ENCODE measurements at regions not wholly inside any gene's neighbourhood (a gene's known extent, or its start where the extent isn't known, plus 50 kb on each side); places are given as distances from the start of the nearest gene placed in this dataset.
"Not testable (repeated sequence)": the region's sequence is repeated elsewhere in the genome, so short reads cannot be mapped to it uniquely, and the experiment has no call there.

DNA sequence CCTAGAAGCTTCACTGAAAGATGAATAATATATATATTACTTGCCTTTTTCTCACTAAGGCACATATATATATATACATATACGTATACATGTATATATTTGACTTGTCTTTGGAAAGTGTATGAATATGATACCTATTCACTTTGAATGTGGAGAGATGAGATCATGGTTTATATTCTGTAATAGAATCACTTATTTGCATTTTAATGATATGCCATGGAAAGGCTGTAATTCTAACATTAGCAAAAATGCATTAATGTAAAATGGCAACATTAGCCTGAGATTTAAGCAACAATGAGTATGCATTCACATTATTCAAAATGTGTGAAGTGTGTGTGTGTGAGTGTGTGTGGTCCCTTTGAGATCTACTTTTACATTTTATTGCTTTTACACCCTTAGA is 54.5 kb upstream of the PRKD1 start:
- no peak for DNase-seq
- no peak for TF ChIP-seq POLR2A (IDR thresholded peaks at IDR 0.05; ENCODE audit: low read length)
- no peak for TF ChIP-seq GATA1 (IDR thresholded peaks at IDR 0.05; ENCODE audit: low read depth, low read length)

DNA sequence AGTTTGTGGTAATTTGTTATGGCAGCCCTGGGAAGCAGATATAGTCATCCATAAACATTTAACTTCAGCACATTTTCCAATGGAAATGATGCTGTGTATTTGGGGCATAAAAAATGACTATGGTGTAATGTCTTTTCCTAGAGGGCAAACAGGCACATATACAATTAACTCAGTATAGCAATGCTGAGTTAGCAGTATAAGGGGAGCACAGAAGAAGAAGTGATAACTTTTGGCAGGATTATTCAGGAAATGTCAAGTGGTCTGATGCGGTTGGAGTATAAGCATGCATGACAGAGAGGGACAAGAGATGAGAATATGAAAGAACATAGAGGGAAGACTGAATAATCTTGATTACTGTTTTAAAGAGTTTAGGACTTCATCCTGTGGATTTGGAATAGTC is 55.3 kb upstream of the PRKD1 start:
- DNase-seq = no peak
- TF ChIP-seq GATA1 (IDR thresholded peaks at IDR 0.05; ENCODE audit: low read depth, low read length) (no peak), POLR2A (IDR thresholded peaks at IDR 0.05; ENCODE audit: low read length) (no peak)

DNA sequence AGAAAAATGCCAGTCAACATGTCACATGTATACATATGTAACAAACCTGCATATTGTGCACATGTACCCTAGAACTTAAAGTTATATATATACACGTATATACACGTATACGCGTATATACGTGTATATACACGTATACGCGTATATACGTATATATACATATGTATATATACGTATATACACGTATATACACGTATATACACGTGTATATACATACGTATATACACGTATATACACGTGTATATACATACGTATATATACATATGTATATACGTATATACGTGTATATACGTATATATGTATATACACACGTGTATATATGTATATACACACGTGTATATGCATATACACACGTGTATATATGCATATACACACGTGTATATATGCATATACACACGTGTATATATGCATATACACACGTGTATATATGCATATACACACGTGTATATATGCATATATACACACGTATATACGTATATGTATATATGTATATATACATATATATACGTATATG is 62.8 kb upstream of the PRKD1 start:
- DNase-seq = not testable (repeated sequence)

- no peak for DNase-seq
- no peak for TF ChIP-seq POLR2A (IDR thresholded peaks at IDR 0.05; ENCODE audit: low read length)
- TF ChIP-seq GATA1 (IDR thresholded peaks at IDR 0.05; ENCODE audit: low read depth, low read length) = no peak
These were observed 63.3 kb upstream of the PRKD1 start for GRCh38 chr14:29990993-29991392.

- TF ChIP-seq POLR2A (IDR thresholded peaks at IDR 0.05; ENCODE audit: low read length) (no peak), GATA1 (IDR thresholded peaks at IDR 0.05; ENCODE audit: low read depth, low read length) (no peak)
- no peak for DNase-seq
These were observed 65.5 kb upstream of the PRKD1 start for GRCh38 chr14:29993143-29993542.

DNA sequence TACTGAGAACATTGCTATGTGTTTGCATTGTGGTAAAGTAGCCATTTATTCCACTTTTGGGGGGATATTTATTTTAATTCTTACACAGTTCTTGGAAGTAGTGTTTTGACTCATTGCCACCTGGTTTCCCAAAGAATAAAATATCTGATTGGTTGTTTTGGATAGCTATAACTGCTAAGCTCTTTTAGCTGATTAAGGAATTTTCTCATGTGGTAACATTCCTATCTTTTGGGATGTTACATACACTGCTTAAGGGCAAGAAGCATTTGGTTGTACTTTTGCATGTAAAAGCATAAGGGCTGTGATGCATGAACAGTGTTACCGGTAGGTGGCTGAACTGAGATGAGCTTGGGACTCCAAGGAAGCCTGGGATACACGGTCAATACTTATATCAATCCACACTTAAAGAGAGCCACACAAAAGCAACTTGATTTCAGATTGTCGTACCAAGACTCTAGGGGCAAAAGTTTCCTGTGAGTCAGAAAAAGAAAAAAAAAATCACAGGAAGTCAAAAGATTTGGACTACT is 71.4 kb upstream of the PRKD1 start:
- DNase-seq = no peak

GRCh38 chr14:30002859-30003258 is 75.2 kb upstream of the PRKD1 start:
- no peak for TF ChIP-seq GATA1 (IDR thresholded peaks at IDR 0.05; ENCODE audit: low read depth, low read length)
- TF ChIP-seq POLR2A (IDR thresholded peaks at IDR 0.05; ENCODE audit: low read length) = no peak
- no peak for DNase-seq

More for the DNA sequence above, 71.4 kb upstream of the PRKD1 start:
- TF ChIP-seq POLR2A (IDR thresholded peaks at IDR 0.05; ENCODE audit: low read length) (no peak), GATA1 (IDR thresholded peaks at IDR 0.05; ENCODE audit: low read depth, low read length) (no peak)

- DNase-seq = peak; percentile 1 to 5
- no peak for TF ChIP-seq GATA1 (IDR thresholded peaks at IDR 0.05; ENCODE audit: low read depth, low read length)
- TF ChIP-seq POLR2A (IDR thresholded peaks at IDR 0.05; ENCODE audit: low read length) = no peak
These were observed 77.6 kb upstream of the PRKD1 start for GRCh38 chr14:30005114-30005808.

GRCh38 chr14:30006695-30007094 is 79.0 kb upstream of the PRKD1 start:
- DNase-seq = no peak
- TF ChIP-seq GATA1 (IDR thresholded peaks at IDR 0.05; ENCODE audit: low read depth, low read length) = no peak
- TF ChIP-seq POLR2A (IDR thresholded peaks at IDR 0.05; ENCODE audit: low read length) = no peak

DNA sequence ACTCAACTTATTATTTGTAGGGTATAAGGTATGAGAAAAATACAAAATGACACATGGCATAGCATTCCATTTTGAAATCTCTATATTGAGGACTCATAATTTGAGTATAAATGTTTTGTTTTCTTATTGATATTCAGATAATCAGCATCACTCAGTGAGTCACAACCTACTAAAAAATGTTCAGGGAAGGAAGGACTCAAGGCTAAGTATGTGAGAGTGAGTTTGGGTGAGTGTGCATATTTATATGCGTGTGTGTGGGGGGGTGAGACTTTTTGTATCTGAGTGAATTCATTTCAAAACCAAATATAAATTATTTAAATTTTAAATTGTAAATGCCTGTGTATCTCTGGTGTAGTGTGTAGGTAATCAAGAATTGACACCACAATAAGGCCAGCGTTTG is 87.8 kb upstream of the PRKD1 start:
- TF ChIP-seq POLR2A (IDR thresholded peaks at IDR 0.05; ENCODE audit: low read length) = no peak
- no peak for TF ChIP-seq GATA1 (IDR thresholded peaks at IDR 0.05; ENCODE audit: low read depth, low read length)

DNA sequence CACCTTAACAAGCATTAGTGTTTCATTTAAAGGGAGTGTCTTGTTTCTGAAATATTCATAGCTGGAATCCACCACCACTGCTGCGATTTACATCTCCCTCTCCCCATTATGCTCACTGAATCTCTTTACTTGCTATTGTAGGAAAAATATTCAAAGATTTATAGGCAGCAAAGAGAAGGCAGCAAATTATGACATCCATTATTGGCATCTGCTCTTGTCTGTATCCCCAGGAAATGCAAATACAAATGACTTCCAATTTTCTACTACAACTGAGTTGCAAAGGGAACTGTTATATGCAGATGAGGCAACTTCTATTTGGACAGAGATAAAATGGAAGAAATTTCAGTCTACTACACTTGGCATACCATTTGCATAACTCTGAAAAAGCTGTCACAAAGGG is 88.4 kb upstream of the PRKD1 start:
- no peak for DNase-seq

More for the DNA sequence above, 87.8 kb upstream of the PRKD1 start:
- DNase-seq = no peak

GRCh38 chr14:30017370-30017993 is 89.8 kb upstream of the PRKD1 start:
- TF ChIP-seq GATA1 (IDR thresholded peaks at IDR 0.05; ENCODE audit: low read depth, low read length) (no peak), POLR2A (IDR thresholded peaks at IDR 0.05; ENCODE audit: low read length) (no peak)
- no peak for DNase-seq

More for the DNA sequence above, 88.4 kb upstream of the PRKD1 start:
- TF ChIP-seq POLR2A (IDR thresholded peaks at IDR 0.05; ENCODE audit: low read length) (no peak), GATA1 (IDR thresholded peaks at IDR 0.05; ENCODE audit: low read depth, low read length) (no peak)

DNA sequence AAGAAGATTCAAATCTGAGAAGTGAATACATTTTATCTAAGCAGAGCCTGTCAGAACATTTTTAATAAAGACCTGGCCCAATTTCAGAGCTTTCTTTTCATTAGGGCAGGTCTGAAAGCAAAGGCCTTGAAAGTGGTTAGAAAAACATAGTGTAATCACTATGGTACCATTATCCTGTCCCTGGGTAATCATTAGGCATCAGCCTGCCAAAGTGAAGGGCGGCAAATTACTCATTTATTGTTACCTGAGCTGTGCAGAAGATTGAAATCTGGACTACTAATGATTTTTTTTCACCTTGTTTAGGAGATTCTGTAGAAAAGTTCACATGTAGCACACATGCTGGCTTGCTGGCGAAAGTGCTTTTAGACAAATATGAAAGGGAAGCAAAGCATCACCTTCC is 92.6 kb upstream of the PRKD1 start:
- DNase-seq = no peak
- TF ChIP-seq POLR2A (IDR thresholded peaks at IDR 0.05; ENCODE audit: low read length) = no peak
- TF ChIP-seq GATA1 (IDR thresholded peaks at IDR 0.05; ENCODE audit: low read depth, low read length) = no peak

- DNase-seq = no peak
- no peak for TF ChIP-seq POLR2A (IDR thresholded peaks at IDR 0.05; ENCODE audit: low read length)
- TF ChIP-seq GATA1 (IDR thresholded peaks at IDR 0.05; ENCODE audit: low read depth, low read length) = no peak
These were observed 93.0 kb upstream of the PRKD1 start for GRCh38 chr14:30020687-30021086.

DNA sequence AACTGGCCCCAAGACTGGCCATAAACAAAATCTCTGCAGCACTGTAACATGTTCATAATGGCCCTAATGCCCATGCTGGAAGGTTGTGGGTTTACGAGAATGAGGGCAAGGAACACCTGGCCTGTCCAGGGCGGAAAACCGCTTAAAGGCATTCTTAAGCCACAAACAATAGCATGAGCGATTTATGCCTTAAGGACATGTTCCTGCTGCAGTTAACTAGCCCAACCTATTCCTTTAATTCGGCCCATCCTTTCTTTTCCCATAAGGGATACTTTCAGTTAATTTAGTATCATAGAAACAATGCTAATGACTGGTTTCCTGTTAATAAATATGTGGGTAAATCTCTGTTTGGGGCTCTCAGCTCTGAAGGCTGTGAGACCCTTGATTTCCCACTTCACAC is 95.7 kb upstream of the PRKD1 start:
- not testable (repeated sequence) for DNase-seq

All from erythroblast (primary cell).